T-helper 17 cell (primary cell): ENCODE measurements at regions not wholly inside any gene's neighbourhood (a gene's known extent, or its start where the extent isn't known, plus 50 kb on each side); places are given as distances from the start of the nearest gene placed in this dataset.
A peak's percentile ranks its signal among the peaks of the same experiment; 100 is the strongest.

Source experiments
- ATAC-seq: fragments of 150-1000 bp; cut with Tn5 transposase; 2 replicates; pipeline ENCODE4 v1.10.0; 2021; ENCODE audit warnings: mild to moderate bottlenecking, moderate library complexity
- DNase-seq, 3 donors: peaks; one replicate each; pipeline versions ENCODE4 v3.0.0 to v3.0.0-alpha.2; 2020 to 2021
- H3K9me3 ChIP-seq: one replicate; pipeline ENCODE4 v1.7.0; 2013; ENCODE audit warnings: low read length, mild to moderate bottlenecking; ENCODE audit not compliant: control insufficient read depth, poor library complexity, severe bottlenecking
- H3K27ac Mint-ChIP-seq: one replicate; pipeline ENCODE4 v1.8.0; 2022; ENCODE audit warnings: mild to moderate bottlenecking, moderate library complexity, mixed read lengths
- H3K27me3 Mint-ChIP-seq: one replicate; pipeline ENCODE4 v1.8.0; 2022; ENCODE audit warnings: mixed read lengths
- H3K36me3 Mint-ChIP-seq: one replicate; pipeline ENCODE4 v1.8.0; 2022; ENCODE audit warnings: low read depth, mixed read lengths
- H3K4me1 Mint-ChIP-seq: one replicate; pipeline ENCODE4 v1.8.0; 2022; ENCODE audit warnings: mild to moderate bottlenecking, mixed read lengths
- H3K4me3 Mint-ChIP-seq: one replicate; pipeline ENCODE4 v1.8.0; 2022; ENCODE audit warnings: mild to moderate bottlenecking, moderate library complexity, mixed read lengths

DNA sequence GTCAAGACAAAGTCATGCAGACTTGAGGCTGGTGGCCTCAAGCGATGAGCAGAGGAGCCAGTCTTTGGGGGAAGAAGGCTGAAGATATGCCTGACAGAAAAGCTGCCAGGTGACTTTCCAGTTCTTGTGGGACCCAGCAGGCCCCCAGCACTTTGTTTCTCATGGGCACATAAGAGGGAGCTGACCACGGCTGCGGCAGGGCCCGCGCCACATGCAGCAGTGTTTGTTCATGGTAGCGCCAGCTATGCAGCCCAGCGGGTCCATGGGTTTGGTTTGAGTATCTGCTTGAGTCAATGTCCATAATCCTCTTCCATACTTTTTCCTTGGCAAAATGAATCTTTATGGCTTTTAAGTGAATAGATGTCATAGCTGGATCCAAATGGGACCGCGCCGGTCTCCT lies 91.0 kb upstream of the LY86 start:
- no peak for ATAC-seq

GRCh38 chr6:6497976-6498375 lies 90.5 kb upstream of the LY86 start:
- no peak for DNase-seq
- H3K36me3 Mint-ChIP-seq: peaks cover 2% of the 10 kb centered on the region
- no peak for ATAC-seq
- H3K27ac Mint-ChIP-seq: no peak overlapping the region
- no peak overlapping the region for H3K4me3 Mint-ChIP-seq
- H3K4me1 Mint-ChIP-seq: peaks cover 4% of the 10 kb centered on the region
- H3K9me3 ChIP-seq: no peaks in the 10 kb centered on the region
- peaks cover 51% of the 10 kb centered on the region for H3K27me3 Mint-ChIP-seq

More for the DNA sequence above, 91.0 kb upstream of the LY86 start:
- Mint-ChIP-seq H3K36me3 (peaks cover 2% of the 10 kb centered on the region), H3K4me3 (no peak overlapping the region), H3K27ac (no peak overlapping the region), H3K27me3 (peaks cover 54% of the 10 kb centered on the region), H3K4me1 (peaks cover 4% of the 10 kb centered on the region)
- DNase-seq: no peak
- no peaks in the 10 kb centered on the region for H3K9me3 ChIP-seq

- no peaks in the 10 kb centered on the region for H3K9me3 ChIP-seq
- peaks cover 2% of the 10 kb centered on the region for H3K4me1 Mint-ChIP-seq
- peaks cover 59% of the 10 kb centered on the region for H3K27me3 Mint-ChIP-seq
- H3K27ac Mint-ChIP-seq: no peak overlapping the region
- DNase-seq: no peak
- H3K36me3 Mint-ChIP-seq: peaks cover 2% of the 10 kb centered on the region
- no peak overlapping the region for H3K4me3 Mint-ChIP-seq
- ATAC-seq: no peak
These were observed 85.3 kb upstream of the LY86 start for GRCh38 chr6:6503191-6503590.

DNA sequence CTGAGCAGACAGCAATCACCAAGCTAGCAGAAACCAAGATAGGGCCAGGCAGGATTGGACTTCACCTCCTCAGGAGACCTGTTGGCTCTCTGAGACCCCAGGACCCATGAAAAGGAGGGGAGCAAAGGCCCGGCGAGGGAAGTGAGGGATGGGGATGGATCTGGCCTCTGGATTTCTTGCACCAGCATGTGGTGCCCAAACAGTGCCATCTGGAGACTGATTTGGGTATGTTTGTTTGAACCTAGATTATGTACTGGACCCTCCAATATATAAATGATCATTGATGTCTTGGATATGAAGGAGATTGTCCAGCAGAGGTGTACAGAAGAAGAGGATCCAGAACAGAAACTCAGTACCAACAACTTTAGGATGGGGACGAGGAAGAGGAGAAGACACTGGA lies 83.4 kb upstream of the LY86 start:
- DNase-seq (no peak), ATAC-seq (no peak)
- peaks cover 2% of the 10 kb centered on the region for H3K36me3 Mint-ChIP-seq
- H3K9me3 ChIP-seq: no peaks in the 10 kb centered on the region
- no peak overlapping the region for H3K4me3 Mint-ChIP-seq
- peaks cover 53% of the 10 kb centered on the region for H3K27me3 Mint-ChIP-seq
- peaks cover 2% of the 10 kb centered on the region for H3K4me1 Mint-ChIP-seq
- H3K27ac Mint-ChIP-seq: no peak overlapping the region

DNA sequence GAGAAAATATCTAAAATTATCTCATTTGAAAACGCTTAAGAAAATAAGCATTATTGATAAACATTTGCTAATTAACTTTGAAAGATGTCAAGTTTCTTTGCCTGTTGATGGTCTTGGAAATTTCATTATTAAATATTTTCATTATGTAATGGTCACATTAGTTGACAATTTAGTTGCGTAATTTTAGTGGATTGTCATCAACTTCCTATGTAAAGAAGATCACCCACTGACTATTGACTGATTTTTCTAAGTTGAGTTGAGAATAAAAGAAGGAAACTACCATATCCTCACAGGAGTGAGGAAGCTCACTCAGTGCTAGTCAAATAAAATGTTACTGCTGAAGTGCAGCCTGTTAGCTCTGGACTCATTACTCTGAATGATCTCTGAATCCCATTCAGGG lies 79.9 kb upstream of the LY86 start:
- no peak overlapping the region for H3K27ac Mint-ChIP-seq
- peaks cover 2% of the 10 kb centered on the region for H3K36me3 Mint-ChIP-seq
- H3K27me3 Mint-ChIP-seq: peaks cover 46% of the 10 kb centered on the region
- no peak overlapping the region for H3K4me3 Mint-ChIP-seq
- no peaks in the 10 kb centered on the region for H3K4me1 Mint-ChIP-seq
- no peaks in the 10 kb centered on the region for H3K9me3 ChIP-seq
- DNase-seq (no peak), ATAC-seq (no peak)

GRCh38 chr6:6509284-6509683 lies 79.2 kb upstream of the LY86 start:
- Mint-ChIP-seq H3K27me3 (peaks cover 44% of the 10 kb centered on the region), H3K4me3 (no peak overlapping the region), H3K4me1 (no peaks in the 10 kb centered on the region)

GRCh38 chr6:6512711-6513110 lies 75.8 kb upstream of the LY86 start:
- H3K4me3 Mint-ChIP-seq: no peak overlapping the region
- no peak for ATAC-seq
- DNase-seq: no peak
- H3K4me1 Mint-ChIP-seq: peaks cover 11% of the 10 kb centered on the region
- peaks cover 3% of the 10 kb centered on the region for H3K36me3 Mint-ChIP-seq
- peaks cover 54% of the 10 kb centered on the region for H3K27me3 Mint-ChIP-seq
- no peak overlapping the region for H3K27ac Mint-ChIP-seq
- no peaks in the 10 kb centered on the region for H3K9me3 ChIP-seq

More at GRCh38 chr6:6509284-6509683, 79.2 kb upstream of the LY86 start:
- peaks cover 2% of the 10 kb centered on the region for H3K36me3 Mint-ChIP-seq
- ATAC-seq: no peak
- H3K9me3 ChIP-seq: no peaks in the 10 kb centered on the region
- H3K27ac Mint-ChIP-seq: no peak overlapping the region
- no peak for DNase-seq

GRCh38 chr6:6515691-6516607 lies 72.6 kb upstream of the LY86 start:
- peak; percentile 80 for ATAC-seq
- H3K4me1 Mint-ChIP-seq: peaks cover 11% of the 10 kb centered on the region

GRCh38 chr6:6516666-6517458 lies 71.7 kb upstream of the LY86 start:
- H3K27ac Mint-ChIP-seq: no peak overlapping the region
- ATAC-seq: peak; percentile 27
- H3K27me3 Mint-ChIP-seq: peaks cover 76% of the 10 kb centered on the region
- no peaks in the 10 kb centered on the region for H3K9me3 ChIP-seq
- DNase-seq: no peak
- peak overlapping the region; percentile 80 for H3K4me3 Mint-ChIP-seq
- H3K36me3 Mint-ChIP-seq: peaks cover 4% of the 10 kb centered on the region
- peaks cover 11% of the 10 kb centered on the region for H3K4me1 Mint-ChIP-seq

More at GRCh38 chr6:6515691-6516607, 72.6 kb upstream of the LY86 start:
- peak overlapping the region; percentile 29 for H3K27ac Mint-ChIP-seq
- H3K9me3 ChIP-seq: no peaks in the 10 kb centered on the region
- peak overlapping the region; percentile 80 for H3K4me3 Mint-ChIP-seq
- DNase-seq: no peak
- H3K36me3 Mint-ChIP-seq: peaks cover 3% of the 10 kb centered on the region
- H3K27me3 Mint-ChIP-seq: peaks cover 74% of the 10 kb centered on the region

GRCh38 chr6:6518631-6519427 lies 69.7 kb upstream of the LY86 start:
- H3K4me1 Mint-ChIP-seq: peaks cover 11% of the 10 kb centered on the region
- peaks cover 80% of the 10 kb centered on the region for H3K27me3 Mint-ChIP-seq
- H3K36me3 Mint-ChIP-seq: peaks cover 8% of the 10 kb centered on the region
- ATAC-seq (no peak), DNase-seq (no peak)
- no peak overlapping the region for H3K27ac Mint-ChIP-seq
- H3K4me3 Mint-ChIP-seq: no peak overlapping the region
- no peaks in the 10 kb centered on the region for H3K9me3 ChIP-seq

GRCh38 chr6:6521961-6522482 lies 66.5 kb upstream of the LY86 start:
- Mint-ChIP-seq H3K36me3 (peaks cover 7% of the 10 kb centered on the region), H3K4me3 (no peak overlapping the region), H3K27me3 (peaks cover 82% of the 10 kb centered on the region), H3K4me1 (no peaks in the 10 kb centered on the region), H3K27ac (no peak overlapping the region)
- no peaks in the 10 kb centered on the region for H3K9me3 ChIP-seq
- no peak for ATAC-seq
- no peak for DNase-seq

DNA sequence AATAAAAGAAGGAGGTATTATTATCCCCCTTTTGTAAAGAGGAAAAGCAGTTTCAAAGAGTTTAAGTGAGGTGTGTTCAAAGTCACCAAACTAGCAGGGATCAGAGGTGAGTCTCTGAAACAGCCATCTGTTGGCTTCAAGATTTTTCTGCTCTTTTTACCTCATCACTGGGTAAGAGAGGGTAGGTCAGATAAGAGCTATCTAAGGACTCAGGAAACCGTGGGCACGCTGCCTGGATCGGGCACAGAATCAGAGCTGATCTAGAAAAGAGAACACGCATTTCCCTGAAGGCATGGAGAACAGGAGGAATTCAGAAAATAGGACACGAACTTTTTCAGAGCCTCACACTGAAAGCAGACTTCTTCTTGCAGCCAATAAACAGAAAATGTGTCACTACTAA lies 65.8 kb upstream of the LY86 start:
- no peak for DNase-seq
- no peaks in the 10 kb centered on the region for H3K9me3 ChIP-seq
- Mint-ChIP-seq H3K27ac (no peak overlapping the region), H3K36me3 (peaks cover 7% of the 10 kb centered on the region), H3K27me3 (peaks cover 85% of the 10 kb centered on the region), H3K4me1 (no peaks in the 10 kb centered on the region), H3K4me3 (no peak overlapping the region)
- no peak for ATAC-seq

DNA sequence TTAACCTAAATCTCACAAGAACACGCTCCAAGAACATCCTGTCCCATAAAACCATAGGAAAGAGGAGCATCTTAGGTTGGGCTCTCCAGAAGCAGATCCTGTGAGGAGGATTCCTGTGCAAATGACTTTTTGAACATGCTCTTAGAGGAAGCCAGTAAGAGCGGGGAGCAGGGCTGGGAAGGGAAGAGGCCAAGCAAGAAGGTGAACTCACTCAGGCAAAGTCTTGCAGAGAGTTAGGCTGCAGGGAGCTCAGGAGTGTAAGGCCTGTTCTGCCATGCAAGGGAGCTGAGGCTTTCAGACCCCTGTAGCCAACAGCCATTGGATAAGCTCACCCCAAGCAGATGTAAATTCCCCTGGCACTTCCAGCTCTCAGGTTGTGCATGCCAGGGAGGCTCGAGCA lies 63.6 kb upstream of the LY86 start:
- H3K27me3 Mint-ChIP-seq: peaks cover 73% of the 10 kb centered on the region
- no peak overlapping the region for H3K4me3 Mint-ChIP-seq
- ATAC-seq: no peak
- no peak for DNase-seq
- H3K4me1 Mint-ChIP-seq: no peaks in the 10 kb centered on the region
- no peaks in the 10 kb centered on the region for H3K9me3 ChIP-seq
- no peak overlapping the region for H3K27ac Mint-ChIP-seq
- peaks cover 7% of the 10 kb centered on the region for H3K36me3 Mint-ChIP-seq
